Activated naive CD4-positive, alpha-beta T cell treated with anti-CD3 and anti-CD28 coated beads for 36 hours (primary cell): ENCODE measurements at regions not wholly inside any gene's neighbourhood (a gene's known extent, or its start where the extent isn't known, plus 50 kb on each side); places are given as distances from the start of the nearest gene placed in this dataset.

Source experiments
- CTCF ChIA-PET: fragments of 350-600 bp; sonication (Branson Sonifier 250); formaldehyde crosslinking; loops from one replicate; lab custom pipeline; 2021; ENCODE audit warnings: antibody characterized with exemption; lab: Charles Lee
- DNase-seq: peaks from one replicate; pipeline ENCODE4 v3.0.0-alpha.2; 2020
- H3K27ac Mint-ChIP-seq: one replicate; pipeline ENCODE4 v1.8.0; 2021; ENCODE audit warnings: mild to moderate bottlenecking, mixed read lengths
- H3K27me3 Mint-ChIP-seq: one replicate; pipeline ENCODE4 v1.8.0; 2021; ENCODE audit warnings: low read depth, mixed read lengths
- H3K36me3 Mint-ChIP-seq: one replicate; pipeline ENCODE4 v1.8.0; 2021; ENCODE audit warnings: low read depth, mixed read lengths
- H3K4me1 Mint-ChIP-seq: one replicate; pipeline ENCODE4 v1.8.0; 2021; ENCODE audit warnings: low read depth, mixed read lengths
- H3K4me3 Mint-ChIP-seq: one replicate; pipeline ENCODE4 v1.8.0; 2021; ENCODE audit warnings: mild to moderate bottlenecking, moderate library complexity, mixed read lengths
- H3K9me3 Mint-ChIP-seq: one replicate; pipeline ENCODE4 v1.8.0; 2021; ENCODE audit warnings: mixed read lengths
- intact Hi-C: fragments of 100-400 bp; cut with micrococcal nuclease; formaldehyde crosslinking; loops from one replicate; pipeline ENCODE4 v1.15.1; 2023

DNA sequence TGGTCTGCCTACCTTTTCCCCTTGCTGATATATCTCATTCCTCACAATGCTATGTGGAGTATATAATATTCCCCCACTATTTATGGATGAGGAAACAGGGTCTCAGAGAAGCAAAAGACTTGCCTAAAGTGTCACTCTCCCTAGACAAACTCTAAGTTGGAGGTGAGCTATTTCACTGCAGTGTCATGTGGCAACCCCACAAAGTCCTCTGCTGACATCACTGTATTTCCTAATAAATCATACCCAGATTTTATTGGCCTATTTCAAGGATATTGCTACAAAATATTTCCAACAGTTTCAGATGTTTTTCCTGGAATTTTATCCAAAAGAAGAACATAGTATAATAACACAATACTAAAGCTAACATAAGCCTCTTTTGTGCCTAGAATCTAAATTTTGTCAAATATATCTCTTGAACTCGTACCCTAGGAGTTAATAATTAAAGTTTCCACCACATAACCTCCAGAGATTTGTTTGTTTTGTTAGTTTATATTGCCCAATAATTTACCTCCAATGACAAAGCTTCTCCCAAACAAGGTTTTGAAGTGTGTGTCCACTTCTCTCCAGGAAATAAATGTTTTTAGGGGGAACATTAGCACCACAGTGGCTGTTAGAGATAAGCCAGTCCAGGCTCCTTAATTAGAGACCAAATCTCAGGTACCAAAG lies 215.1 kb downstream of the ASCL1 start:
- Mint-ChIP-seq H3K27me3 (no peaks in the 10 kb centered on the region), H3K9me3 (peaks cover 2% of the 10 kb centered on the region), H3K4me1 (no peaks in the 10 kb centered on the region), H3K36me3 (no peaks in the 10 kb centered on the region), H3K4me3 (no peak overlapping the region), H3K27ac (no peak overlapping the region)
- CTCF ChIA-PET, result no interaction called here
- no peak for DNase-seq
- intact Hi-C loops, result no loop called here

GRCh38 chr12:103175625-103176024 lies 218.2 kb downstream of the ASCL1 start:
- intact Hi-C loops, result no loop called here
- CTCF ChIA-PET, result no interaction called here
- Mint-ChIP-seq H3K9me3 (no peaks in the 10 kb centered on the region), H3K27me3 (no peaks in the 10 kb centered on the region), H3K4me1 (no peaks in the 10 kb centered on the region), H3K4me3 (no peak overlapping the region), H3K36me3 (no peaks in the 10 kb centered on the region), H3K27ac (no peak overlapping the region)
- DNase-seq, result no peak

DNA sequence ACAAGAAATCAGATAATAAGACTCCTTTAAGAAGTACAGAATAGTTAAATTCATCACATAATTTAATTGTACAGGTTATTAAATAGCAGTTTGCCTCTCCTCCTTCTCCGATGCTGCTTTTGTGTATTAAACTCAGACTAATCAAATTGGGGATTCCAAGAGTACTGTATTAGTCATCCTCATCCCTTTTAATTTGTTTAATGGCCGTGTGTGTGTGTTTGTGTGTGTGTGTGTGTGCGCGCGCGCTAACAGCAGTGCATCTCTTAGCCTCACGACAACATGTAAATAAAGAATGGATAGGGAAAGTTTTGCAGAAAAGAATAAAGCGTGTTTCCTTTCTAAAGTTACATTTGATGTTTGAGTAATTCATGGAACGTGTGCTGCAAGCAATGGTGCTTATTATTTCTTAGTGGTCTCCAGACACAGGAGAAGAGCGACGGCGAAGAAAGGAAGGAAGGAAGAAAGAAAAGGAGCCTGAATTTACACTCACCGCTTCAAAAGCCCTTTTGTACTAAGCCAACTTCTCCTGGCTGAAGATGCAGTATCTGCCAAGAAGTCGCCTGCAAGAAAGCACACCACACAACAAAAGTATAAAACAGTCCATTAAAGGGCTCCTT lies 220.3 kb downstream of the ASCL1 start:
- CTCF ChIA-PET, result no interaction called here
- H3K4me3 Mint-ChIP-seq, result no peak overlapping the region
- no peaks in the 10 kb centered on the region for H3K27me3 Mint-ChIP-seq
- no peaks in the 10 kb centered on the region for H3K36me3 Mint-ChIP-seq
- intact Hi-C loops, result no loop called here
- H3K4me1 Mint-ChIP-seq, result no peaks in the 10 kb centered on the region
- H3K27ac Mint-ChIP-seq, result no peak overlapping the region
- no peak for DNase-seq
- H3K9me3 Mint-ChIP-seq, result no peaks in the 10 kb centered on the region

DNA sequence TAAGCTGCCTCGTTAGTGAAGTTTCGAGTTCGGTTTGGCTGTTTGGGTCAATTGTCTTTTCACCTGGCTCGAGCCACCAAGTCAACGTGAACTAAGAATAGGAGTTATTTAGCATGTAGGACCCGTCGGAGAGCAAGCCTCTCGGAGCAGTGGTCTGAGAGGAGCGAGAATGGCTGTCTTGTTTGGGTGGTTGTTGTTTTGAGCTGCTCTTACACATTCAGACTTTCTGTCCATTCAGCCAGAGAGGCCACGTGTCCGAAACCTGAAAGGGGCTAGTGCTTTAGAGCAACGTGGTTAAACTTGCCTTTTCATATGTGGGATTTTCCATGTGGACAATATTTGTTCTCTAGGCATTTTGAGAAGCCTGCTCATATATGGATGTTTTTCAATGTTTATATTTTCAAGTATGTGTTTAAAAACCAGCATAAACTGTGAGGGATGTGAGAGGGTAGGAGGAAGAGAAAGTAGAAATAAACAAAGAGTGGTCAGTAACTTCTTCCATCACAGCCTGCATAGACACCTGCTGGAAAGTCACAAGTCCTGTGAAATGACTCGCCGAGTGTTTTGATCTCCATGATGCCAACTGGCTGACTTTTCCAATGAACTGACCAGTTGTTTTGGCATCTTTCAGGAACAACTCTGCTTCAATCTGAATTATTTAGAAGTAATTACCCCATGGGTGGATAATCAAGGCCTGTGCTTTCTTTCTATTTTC lies 221.0 kb downstream of the ASCL1 start:
- no peaks in the 10 kb centered on the region for H3K9me3 Mint-ChIP-seq
- DNase-seq, result no peak
- intact Hi-C loops, result no loop called here
- H3K27me3 Mint-ChIP-seq, result no peaks in the 10 kb centered on the region
- CTCF ChIA-PET, result no interaction called here
- H3K4me3 Mint-ChIP-seq, result no peak overlapping the region
- no peaks in the 10 kb centered on the region for H3K4me1 Mint-ChIP-seq
- H3K27ac Mint-ChIP-seq, result no peak overlapping the region
- H3K36me3 Mint-ChIP-seq, result no peaks in the 10 kb centered on the region

DNA sequence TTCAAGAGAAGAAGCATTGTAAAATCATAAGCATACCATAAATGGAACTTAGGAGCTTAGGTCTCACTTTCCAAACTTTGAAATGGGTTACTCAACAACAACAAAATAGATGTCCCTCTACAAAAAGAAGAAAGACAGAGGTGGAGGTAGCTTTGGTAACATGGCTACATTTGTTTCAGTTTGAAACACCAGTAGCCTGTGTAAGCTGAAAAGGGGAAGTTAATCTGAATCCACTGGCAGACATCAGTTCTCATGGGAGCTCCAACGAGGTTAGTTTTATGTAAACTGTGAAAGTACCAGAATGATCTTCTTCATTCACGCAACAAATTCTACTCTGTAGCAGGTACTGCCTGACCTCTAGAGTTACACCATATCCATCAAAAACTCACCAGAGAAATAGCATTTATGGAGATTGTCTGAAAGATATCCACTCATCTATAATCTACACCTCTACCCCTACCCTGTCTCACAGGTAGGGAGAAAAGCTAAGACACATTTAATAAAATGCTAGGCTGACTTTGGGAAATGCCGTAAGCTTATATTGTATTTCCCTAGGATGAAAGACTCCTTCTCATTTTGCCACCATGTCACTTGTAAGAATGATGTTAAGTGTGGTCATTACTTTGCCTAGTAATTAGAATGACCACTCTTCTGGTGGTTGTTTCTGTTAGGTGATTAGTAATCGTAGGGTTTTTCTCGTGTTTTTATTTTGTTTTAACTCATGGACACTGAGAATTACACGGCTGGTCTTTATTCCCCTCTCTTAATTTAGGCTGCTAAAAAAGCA lies 224.1 kb downstream of the ASCL1 start:
- H3K36me3 Mint-ChIP-seq, result no peaks in the 10 kb centered on the region
- CTCF ChIA-PET, result no interaction called here

GRCh38 chr12:103182299-103182698 lies 224.8 kb downstream of the ASCL1 start:
- no peaks in the 10 kb centered on the region for H3K36me3 Mint-ChIP-seq
- no peak for DNase-seq
- H3K27ac Mint-ChIP-seq, result no peak overlapping the region
- H3K4me3 Mint-ChIP-seq, result no peak overlapping the region
- no peaks in the 10 kb centered on the region for H3K27me3 Mint-ChIP-seq
- intact Hi-C loops, result no loop called here
- no peaks in the 10 kb centered on the region for H3K9me3 Mint-ChIP-seq
- no peaks in the 10 kb centered on the region for H3K4me1 Mint-ChIP-seq
- CTCF ChIA-PET, result no interaction called here

More for the DNA sequence above, 224.1 kb downstream of the ASCL1 start:
- Mint-ChIP-seq H3K27ac (no peak overlapping the region), H3K4me1 (no peaks in the 10 kb centered on the region), H3K4me3 (no peak overlapping the region), H3K27me3 (no peaks in the 10 kb centered on the region), H3K9me3 (no peaks in the 10 kb centered on the region)
- intact Hi-C loops, result no loop called here
- DNase-seq, result no peak

- no peak for DNase-seq
- H3K36me3 Mint-ChIP-seq, result no peaks in the 10 kb centered on the region
- intact Hi-C loops, result no loop called here
- CTCF ChIA-PET, result no interaction called here
- H3K27ac Mint-ChIP-seq, result no peak overlapping the region
- H3K4me1 Mint-ChIP-seq, result no peaks in the 10 kb centered on the region
- no peak overlapping the region for H3K4me3 Mint-ChIP-seq
- H3K27me3 Mint-ChIP-seq, result peaks cover 2% of the 10 kb centered on the region
- peaks cover 2% of the 10 kb centered on the region for H3K9me3 Mint-ChIP-seq
These were observed 239.0 kb downstream of the ASCL1 start for GRCh38 chr12:103196467-103196866.

GRCh38 chr12:103197725-103198388 lies 240.4 kb downstream of the ASCL1 start:
- no peak overlapping the region for H3K27ac Mint-ChIP-seq
- H3K27me3 Mint-ChIP-seq, result peaks cover 2% of the 10 kb centered on the region
- DNase-seq, result no peak
- H3K36me3 Mint-ChIP-seq, result no peaks in the 10 kb centered on the region
- CTCF ChIA-PET, result no interaction called here
- peaks cover 1% of the 10 kb centered on the region for H3K9me3 Mint-ChIP-seq
- intact Hi-C loops, result no loop called here
- H3K4me1 Mint-ChIP-seq, result no peaks in the 10 kb centered on the region
- no peak overlapping the region for H3K4me3 Mint-ChIP-seq

GRCh38 chr12:103198499-103198898 lies 241.0 kb downstream of the ASCL1 start:
- no peak for DNase-seq
- H3K27me3 Mint-ChIP-seq, result peaks cover 2% of the 10 kb centered on the region
- intact Hi-C loops, result no loop called here
- H3K4me3 Mint-ChIP-seq, result no peak overlapping the region
- no peak overlapping the region for H3K27ac Mint-ChIP-seq
- CTCF ChIA-PET, result no interaction called here
- H3K9me3 Mint-ChIP-seq, result peaks cover 1% of the 10 kb centered on the region
- H3K36me3 Mint-ChIP-seq, result no peaks in the 10 kb centered on the region
- H3K4me1 Mint-ChIP-seq, result no peaks in the 10 kb centered on the region

- intact Hi-C loops, result no loop called here
- no peaks in the 10 kb centered on the region for H3K27me3 Mint-ChIP-seq
- H3K9me3 Mint-ChIP-seq, result peaks cover 4% of the 10 kb centered on the region
- H3K4me3 Mint-ChIP-seq, result no peak overlapping the region
- H3K4me1 Mint-ChIP-seq, result no peaks in the 10 kb centered on the region
- no peaks in the 10 kb centered on the region for H3K36me3 Mint-ChIP-seq
- no peak overlapping the region for H3K27ac Mint-ChIP-seq
- no peak for DNase-seq
- CTCF ChIA-PET, result no interaction called here
These were observed 248.4 kb downstream of the ASCL1 start for GRCh38 chr12:103205906-103206305.

DNA sequence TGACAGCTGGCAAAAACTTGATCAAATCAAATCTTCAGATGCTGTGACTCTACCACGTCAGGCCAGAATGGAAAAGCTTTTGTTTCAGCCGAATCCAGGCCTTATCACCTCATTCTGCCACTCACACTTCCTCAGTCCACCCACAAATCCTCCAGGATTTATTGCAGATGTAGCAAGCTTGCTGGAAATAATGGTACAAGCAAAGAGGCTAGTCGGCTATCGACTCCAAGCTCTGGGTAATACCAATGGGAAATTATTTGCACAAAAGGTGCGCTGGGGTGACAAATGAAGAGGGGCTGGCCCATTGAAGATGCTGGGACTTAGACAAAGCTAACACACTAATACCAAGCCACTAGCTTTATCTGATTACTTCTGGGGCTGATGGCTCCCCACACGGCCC lies 250.5 kb downstream of the ASCL1 start:
- no peaks in the 10 kb centered on the region for H3K36me3 Mint-ChIP-seq
- intact Hi-C loops, result no loop called here
- H3K4me1 Mint-ChIP-seq, result no peaks in the 10 kb centered on the region
- H3K9me3 Mint-ChIP-seq, result peaks cover 4% of the 10 kb centered on the region
- CTCF ChIA-PET, result no interaction called here
- H3K4me3 Mint-ChIP-seq, result no peak overlapping the region
- H3K27me3 Mint-ChIP-seq, result no peaks in the 10 kb centered on the region
- H3K27ac Mint-ChIP-seq, result no peak overlapping the region
- no peak for DNase-seq

DNA sequence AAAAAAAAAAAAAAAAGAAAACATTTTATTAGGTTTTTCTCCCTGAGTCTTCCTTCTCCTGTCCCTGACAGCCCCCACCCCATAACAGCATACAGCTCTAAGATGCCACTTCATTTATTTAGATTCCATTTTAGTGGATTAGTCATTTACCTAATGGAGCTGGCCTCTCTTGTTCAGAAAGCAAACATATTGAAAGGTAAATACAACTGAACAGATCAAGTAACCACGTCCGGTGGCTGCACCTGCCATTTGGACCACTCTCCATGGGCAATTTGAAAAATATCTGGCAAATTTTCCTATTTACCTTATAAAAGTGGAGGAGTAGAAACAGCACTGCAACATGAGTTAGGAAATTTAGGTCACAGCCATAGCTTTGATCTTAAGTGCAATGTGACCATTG lies 254.6 kb downstream of the C12orf42 start:
- H3K36me3 Mint-ChIP-seq, result no peaks in the 10 kb centered on the region
- H3K9me3 Mint-ChIP-seq, result no peaks in the 10 kb centered on the region
- no peaks in the 10 kb centered on the region for H3K4me1 Mint-ChIP-seq
- no peak overlapping the region for H3K4me3 Mint-ChIP-seq
- intact Hi-C loops, result no loop called here
- no peaks in the 10 kb centered on the region for H3K27me3 Mint-ChIP-seq
- CTCF ChIA-PET, result no interaction called here
- no peak overlapping the region for H3K27ac Mint-ChIP-seq
- no peak for DNase-seq
